A673 (cell line): ENCODE measurements at regions not wholly inside any gene's neighbourhood (a gene's known extent, or its start where the extent isn't known, plus 50 kb on each side); places are given as distances from the start of the nearest gene placed in this dataset.

Source experiments
- EZH2 ChIP-seq: fragments of 200-600 bp; sonication (generic); IDR thresholded peaks from 2 replicates; pipeline ENCODE4 v1.6.1; 2017; ENCODE audit warnings: borderline replicate concordance, low read depth, mild to moderate bottlenecking, mixed read lengths, antibody characterized with exemption, low read length; ENCODE audit not compliant: poor library complexity, severe bottlenecking
- TF ChIP-seq, protein P1 (sequence below): fragments of 300-800, 200-600 bp; sonication (generic); conservative IDR thresholded peaks from 2 replicates; pipeline ENCODE4 v1.5.1; 2017; ENCODE audit warnings: low read depth, mild to moderate bottlenecking, antibody characterized with exemption, low read length, moderate library complexity, mixed read lengths

DNA sequence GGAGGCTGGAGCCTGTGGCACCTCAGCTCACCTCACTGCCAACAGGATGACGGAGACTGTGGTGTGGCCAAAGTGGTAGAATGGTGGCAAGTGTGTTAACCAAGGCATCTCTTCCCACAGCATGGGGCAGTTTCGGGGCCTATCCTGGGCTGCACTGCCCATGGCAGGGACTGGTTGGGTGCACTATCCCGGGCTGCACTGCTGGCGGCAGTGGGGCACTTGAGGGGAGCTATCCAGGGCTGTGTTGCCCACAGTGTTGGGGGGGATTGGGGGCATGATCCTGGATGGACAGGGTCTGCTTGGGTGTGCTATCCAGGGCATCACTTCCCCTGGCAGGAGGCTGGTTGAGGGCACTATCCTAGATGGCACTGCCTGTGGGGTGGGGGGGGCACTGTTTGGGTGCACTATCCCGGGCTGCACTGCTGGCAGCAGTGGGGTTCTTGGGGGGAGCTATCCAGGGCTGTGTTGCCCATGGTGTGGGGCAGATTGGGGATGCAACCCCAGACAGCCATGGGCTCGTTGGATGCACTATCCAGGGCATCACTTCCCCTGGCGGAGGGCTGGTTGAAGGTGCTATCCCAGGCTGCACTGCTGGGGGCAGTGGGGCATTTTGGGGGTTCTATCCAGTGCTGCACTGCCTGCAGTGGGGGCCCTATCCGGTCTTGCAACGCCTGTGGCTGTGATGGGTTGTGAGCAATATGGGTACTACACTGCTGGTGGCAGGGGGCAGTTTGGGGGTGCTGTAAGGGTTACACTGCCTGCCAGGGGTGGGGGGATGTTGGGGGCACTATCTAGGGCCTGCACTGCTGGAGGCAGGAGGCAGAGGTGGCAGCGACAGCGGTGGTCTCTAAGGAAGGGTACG, 129.7 kb downstream of the ZNF248 start:
- TF ChIP-seq, protein P1, sequence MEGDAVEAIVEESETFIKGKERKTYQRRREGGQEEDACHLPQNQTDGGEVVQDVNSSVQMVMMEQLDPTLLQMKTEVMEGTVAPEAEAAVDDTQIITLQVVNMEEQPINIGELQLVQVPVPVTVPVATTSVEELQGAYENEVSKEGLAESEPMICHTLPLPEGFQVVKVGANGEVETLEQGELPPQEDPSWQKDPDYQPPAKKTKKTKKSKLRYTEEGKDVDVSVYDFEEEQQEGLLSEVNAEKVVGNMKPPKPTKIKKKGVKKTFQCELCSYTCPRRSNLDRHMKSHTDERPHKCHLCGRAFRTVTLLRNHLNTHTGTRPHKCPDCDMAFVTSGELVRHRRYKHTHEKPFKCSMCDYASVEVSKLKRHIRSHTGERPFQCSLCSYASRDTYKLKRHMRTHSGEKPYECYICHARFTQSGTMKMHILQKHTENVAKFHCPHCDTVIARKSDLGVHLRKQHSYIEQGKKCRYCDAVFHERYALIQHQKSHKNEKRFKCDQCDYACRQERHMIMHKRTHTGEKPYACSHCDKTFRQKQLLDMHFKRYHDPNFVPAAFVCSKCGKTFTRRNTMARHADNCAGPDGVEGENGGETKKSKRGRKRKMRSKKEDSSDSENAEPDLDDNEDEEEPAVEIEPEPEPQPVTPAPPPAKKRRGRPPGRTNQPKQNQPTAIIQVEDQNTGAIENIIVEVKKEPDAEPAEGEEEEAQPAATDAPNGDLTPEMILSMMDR, result no peak
- no peak for TF ChIP-seq EZH2
